Breast epithelium (tissue), 3 donors: ENCODE measurements at regions not wholly inside any gene's neighbourhood (a gene's known extent, or its start where the extent isn't known, plus 50 kb on each side); places are given as distances from the start of the nearest gene placed in this dataset.

Experiments
- POLR2AphosphoS5 ChIP-seq, 3 donors: sonication (generic); formaldehyde crosslinking; IDR thresholded peaks; one replicate each; pipeline ENCODE4 v1.6.1; 2017; ENCODE audit warnings: antibody characterized with exemption in 3 of 3
- TF ChIP-seq, protein P1 (sequence below), 3 donors: fragments of 450-650 bp; IDR thresholded peaks; one replicate each; pipeline ENCODE4 v1.5.1; 2016 to 2017; ENCODE audit warnings: antibody characterized with exemption in 3 of 3, mild to moderate bottlenecking in 3 of 3, moderate library complexity in 3 of 3

DNA sequence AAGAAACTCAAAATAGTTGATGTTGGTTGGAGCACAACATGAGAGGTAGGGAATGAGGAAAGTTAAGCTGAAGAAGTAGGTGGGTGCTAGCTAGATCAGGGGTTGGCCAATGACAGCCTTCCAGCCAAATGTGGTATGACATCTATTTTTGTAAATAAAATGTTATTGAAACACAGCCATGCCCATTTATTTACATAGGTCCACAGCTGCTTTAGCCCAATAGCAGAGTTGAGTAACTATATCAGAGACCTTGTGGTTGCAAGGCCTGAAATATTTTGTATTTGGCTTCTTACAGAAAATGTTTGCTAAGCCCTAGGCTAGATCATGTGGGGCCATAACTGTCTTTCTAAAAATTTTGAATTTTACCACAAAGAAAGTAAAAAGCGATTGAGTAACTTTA lies 234.9 kb upstream of the CTSO start:
- TF ChIP-seq, protein P1, sequence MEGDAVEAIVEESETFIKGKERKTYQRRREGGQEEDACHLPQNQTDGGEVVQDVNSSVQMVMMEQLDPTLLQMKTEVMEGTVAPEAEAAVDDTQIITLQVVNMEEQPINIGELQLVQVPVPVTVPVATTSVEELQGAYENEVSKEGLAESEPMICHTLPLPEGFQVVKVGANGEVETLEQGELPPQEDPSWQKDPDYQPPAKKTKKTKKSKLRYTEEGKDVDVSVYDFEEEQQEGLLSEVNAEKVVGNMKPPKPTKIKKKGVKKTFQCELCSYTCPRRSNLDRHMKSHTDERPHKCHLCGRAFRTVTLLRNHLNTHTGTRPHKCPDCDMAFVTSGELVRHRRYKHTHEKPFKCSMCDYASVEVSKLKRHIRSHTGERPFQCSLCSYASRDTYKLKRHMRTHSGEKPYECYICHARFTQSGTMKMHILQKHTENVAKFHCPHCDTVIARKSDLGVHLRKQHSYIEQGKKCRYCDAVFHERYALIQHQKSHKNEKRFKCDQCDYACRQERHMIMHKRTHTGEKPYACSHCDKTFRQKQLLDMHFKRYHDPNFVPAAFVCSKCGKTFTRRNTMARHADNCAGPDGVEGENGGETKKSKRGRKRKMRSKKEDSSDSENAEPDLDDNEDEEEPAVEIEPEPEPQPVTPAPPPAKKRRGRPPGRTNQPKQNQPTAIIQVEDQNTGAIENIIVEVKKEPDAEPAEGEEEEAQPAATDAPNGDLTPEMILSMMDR (IDR thresholded peaks at IDR 0.05), result no peak
- no peak for TF ChIP-seq POLR2AphosphoS5 (IDR thresholded peaks at IDR 0.05)
